ENCODE measurements at regions not wholly inside any gene's neighbourhood (a gene's known extent, or its start where the extent isn't known, plus 50 kb on each side); places are given as distances from the start of the nearest gene placed in this dataset.

GRCh38 chr1:98205291-98206017 lies 284.6 kb upstream of the DPYD start:
- Histone ChIP-seq H3K4me1 (ENCODE audit: control insufficient read depth in 1 of 2, insufficient read depth in 2 of 2, low read length in 2 of 2) (no peaks in the 10 kb centered on the region), H3K4me3 (replicated peaks in 1 of 3; ENCODE audit: low read depth in 2 of 3, low read length in 3 of 3) (no peak overlapping the region), H3K27me3 (ENCODE audit: control insufficient read depth in 2 of 2, insufficient read depth in 2 of 2, low read length in 2 of 2) (no peaks in the 10 kb centered on the region), H2AFZ (ENCODE audit: insufficient read depth, low read depth, low read length, poor library complexity, severe bottlenecking) (no peak overlapping the region), H4K20me1 (ENCODE audit: insufficient read depth, low read length) (no peaks in the 10 kb centered on the region), H3K4me2 (replicated peaks; ENCODE audit: extremely low read depth, low read length, poor library complexity, severe bottlenecking) (no peak overlapping the region), H3K79me2 (ENCODE audit: insufficient read depth, low read length) (no peaks in the 10 kb centered on the region), H3K36me3 (replicated peaks in 1 of 2; ENCODE audit: control insufficient read depth in 1 of 2, insufficient read depth in 2 of 2, low read length in 2 of 2) (no peaks in the 10 kb centered on the region), H3K27ac (ENCODE audit: low read depth in 1 of 2, low read length in 2 of 2) (no peak overlapping the region), H3K9me3 (replicated peaks in 1 of 2; ENCODE audit: control insufficient read depth in 1 of 2, insufficient read depth in 1 of 2, low read length in 2 of 2) (no peaks in the 10 kb centered on the region), H3K9ac (ENCODE audit: insufficient read depth, low read length, poor library complexity, severe bottlenecking) (no peak overlapping the region)
- no peak for TF ChIP-seq CTCF (IDR thresholded peaks at IDR 0.05)
- no peak for DNase-seq
- Mint-ChIP-seq H3K27ac (no peak overlapping the region), H3K36me3 (no peaks in the 10 kb centered on the region), H3K27me3 (ENCODE audit: low read depth in 3 of 3) (peaks cover 0 to 2% (median 0%) of the 10 kb centered on the region in 3 donors), H3K4me3 (no peak overlapping the region), H3K4me1 (no peaks in the 10 kb centered on the region), H3K9me3 (peaks cover 0 to 6% (median 3%) of the 10 kb centered on the region in 7 donors)
- 7% methylated on average over 1 of the region's 1 CpG for WGBS (ENCODE audit: insufficient coverage)
- intact Hi-C loops (cut with micrococcal nuclease), result no loop called here

GRCh38 chr1:98203466-98203865 lies 282.6 kb upstream of the DPYD start:
- Histone ChIP-seq H4K20me1 (ENCODE audit: insufficient read depth, low read length) (no peaks in the 10 kb centered on the region), H3K9ac (ENCODE audit: insufficient read depth, low read length, poor library complexity, severe bottlenecking) (no peak overlapping the region), H3K27me3 (ENCODE audit: control insufficient read depth in 2 of 2, insufficient read depth in 2 of 2, low read length in 2 of 2) (no peaks in the 10 kb centered on the region), H3K79me2 (ENCODE audit: insufficient read depth, low read length) (no peaks in the 10 kb centered on the region), H3K27ac (ENCODE audit: low read depth in 1 of 2, low read length in 2 of 2) (no peak overlapping the region), H2AFZ (ENCODE audit: insufficient read depth, low read depth, low read length, poor library complexity, severe bottlenecking) (no peak overlapping the region), H3K4me1 (ENCODE audit: control insufficient read depth in 1 of 2, insufficient read depth in 2 of 2, low read length in 2 of 2) (no peaks in the 10 kb centered on the region), H3K9me3 (replicated peaks in 1 of 2; ENCODE audit: control insufficient read depth in 1 of 2, insufficient read depth in 1 of 2, low read length in 2 of 2) (no peaks in the 10 kb centered on the region), H3K4me2 (replicated peaks; ENCODE audit: extremely low read depth, low read length, poor library complexity, severe bottlenecking) (no peak overlapping the region), H3K36me3 (replicated peaks in 1 of 2; ENCODE audit: control insufficient read depth in 1 of 2, insufficient read depth in 2 of 2, low read length in 2 of 2) (no peaks in the 10 kb centered on the region), H3K4me3 (replicated peaks in 1 of 3; ENCODE audit: low read depth in 2 of 3, low read length in 3 of 3) (no peak overlapping the region)
- intact Hi-C loops (cut with micrococcal nuclease), result no loop called here
- Mint-ChIP-seq H3K9me3 (peaks cover 0 to 6% (median 3%) of the 10 kb centered on the region in 7 donors), H3K27ac (no peak overlapping the region), H3K4me3 (no peak overlapping the region), H3K36me3 (no peaks in the 10 kb centered on the region), H3K27me3 (ENCODE audit: low read depth in 3 of 3) (peaks cover 0 to 2% (median 0%) of the 10 kb centered on the region in 3 donors), H3K4me1 (no peaks in the 10 kb centered on the region)
- DNase-seq, result no peak
- no peak for TF ChIP-seq CTCF (IDR thresholded peaks at IDR 0.05)
- 86% methylated on average over 1 of the region's 2 CpGs for WGBS (ENCODE audit: insufficient coverage)
